SK-N-SH treated with all-trans-retinoic acid at 6 μM for 48 hours (cell line): ENCODE measurements at regions not wholly inside any gene's neighbourhood (a gene's known extent, or its start where the extent isn't known, plus 50 kb on each side); places are given as distances from the start of the nearest gene placed in this dataset.

ENCODE experiments used
- ATAC-seq: fragments of 200-7000 bp; cut with Tn5 transposase; 3 replicates; pipeline ENCODE4 v1.9.1; 2020; ENCODE audit warnings: mild to moderate bottlenecking, moderate library complexity
- BACH2 ChIP-seq: fragments of 250-450 bp; sonication (Bioruptor Pico); IDR thresholded peaks from 2 replicates; pipeline ENCODE4 v1.9.0; 2021; ENCODE audit warnings: mild to moderate bottlenecking, borderline replicate concordance
- CSDC2 ChIP-seq: fragments of 250-450 bp; sonication (Bioruptor Pico); IDR thresholded peaks from 2 replicates; pipeline ENCODE4 v1.5.0; 2020; ENCODE audit warnings: mild to moderate bottlenecking, moderate library complexity
- CSRNP3 ChIP-seq: fragments of 250-450 bp; sonication (Bioruptor Pico); IDR thresholded peaks from 2 replicates; pipeline ENCODE4 v1.5.1; 2021; ENCODE audit warnings: mild to moderate bottlenecking, moderate library complexity
- ESRRG ChIP-seq: fragments of 250-450 bp; sonication (Bioruptor Pico); IDR thresholded peaks from 2 replicates; pipeline ENCODE4 v1.6.1; 2021; ENCODE audit warnings: mild to moderate bottlenecking
- GLIS3 ChIP-seq: fragments of 250-450 bp; sonication (Bioruptor Pico); IDR thresholded peaks from 2 replicates; pipeline ENCODE4 v1.5.0; 2020; ENCODE audit warnings: mild to moderate bottlenecking, moderate library complexity
- ISL1 ChIP-seq: fragments of 250-450 bp; sonication (Bioruptor Pico); IDR thresholded peaks from 2 replicates; pipeline ENCODE4 v2.1.2; 2022; ENCODE audit warnings: mild to moderate bottlenecking, moderate library complexity
- OSR1 ChIP-seq: fragments of 250-450 bp; sonication (Bioruptor Pico); IDR thresholded peaks from 2 replicates; pipeline ENCODE4 v1.8.0; 2022; ENCODE audit warnings: moderate library complexity, mild to moderate bottlenecking, inconsistent platforms
- POU6F1 ChIP-seq: fragments of 250-450 bp; sonication (Bioruptor Pico); IDR thresholded peaks from 2 replicates; pipeline ENCODE4 v1.8.0; 2021; ENCODE audit warnings: low read depth, mild to moderate bottlenecking, moderate library complexity, borderline replicate concordance
- PPARA ChIP-seq: fragments of 250-450 bp; sonication (Bioruptor Pico); IDR thresholded peaks from 2 replicates; pipeline ENCODE4 v1.5.0; 2020; ENCODE audit warnings: mild to moderate bottlenecking, borderline replicate concordance
- SNAI2 ChIP-seq: fragments of 250-450 bp; sonication (Bioruptor Pico); IDR thresholded peaks from 2 replicates; pipeline ENCODE4 v1.5.0; 2020; ENCODE audit warnings: mild to moderate bottlenecking, moderate library complexity
- TCF4 ChIP-seq: fragments of 250-450 bp; sonication (Bioruptor Pico); IDR thresholded peaks from 2 replicates; pipeline ENCODE4 v1.8.0; 2021; ENCODE audit warnings: mild to moderate bottlenecking, moderate library complexity, borderline replicate concordance
- TOX ChIP-seq: fragments of 250-450 bp; sonication (Bioruptor Pico); IDR thresholded peaks from 2 replicates; pipeline ENCODE4 v1.8.0; 2021; ENCODE audit warnings: mild to moderate bottlenecking, moderate library complexity, borderline replicate concordance
- TSHZ2 ChIP-seq: fragments of 250-450 bp; sonication (Bioruptor Pico); IDR thresholded peaks from 2 replicates; pipeline ENCODE4 v1.5.0; 2020; ENCODE audit warnings: mild to moderate bottlenecking, moderate library complexity
- ZC3H10 ChIP-seq: fragments of 250-450 bp; sonication (Bioruptor Pico); IDR thresholded peaks from 2 replicates; pipeline ENCODE4 v1.5.1; 2021; ENCODE audit warnings: mild to moderate bottlenecking, moderate library complexity
- ZFP30 ChIP-seq: fragments of 450-650 bp; formaldehyde crosslinking; IDR thresholded peaks from 2 replicates; pipeline ENCODE4 v1.5.0; 2022; ENCODE audit warnings: mild to moderate bottlenecking, moderate library complexity
- ZNF565 ChIP-seq: fragments of 450-650 bp; formaldehyde crosslinking; conservative IDR thresholded peaks from 2 replicates; pipeline ENCODE4 v1.5.0; 2020; ENCODE audit warnings: low read depth, mild to moderate bottlenecking, moderate library complexity
- ZNF70 ChIP-seq: fragments of 450-650 bp; formaldehyde crosslinking; IDR thresholded peaks from 2 replicates; pipeline ENCODE4 v1.5.0; 2020; ENCODE audit warnings: mild to moderate bottlenecking, moderate library complexity
- ZNF8 ChIP-seq: fragments of 450-650 bp; formaldehyde crosslinking; IDR thresholded peaks from 2 replicates; pipeline ENCODE4 v1.5.0; 2020; ENCODE audit warnings: mild to moderate bottlenecking, moderate library complexity
- TF ChIP-seq, protein P1 (sequence below): fragments of 250-450 bp; sonication (Bioruptor Pico); IDR thresholded peaks from 2 replicates; pipeline ENCODE4 v1.8.0; 2020; ENCODE audit warnings: mild to moderate bottlenecking, moderate library complexity, borderline replicate concordance

DNA sequence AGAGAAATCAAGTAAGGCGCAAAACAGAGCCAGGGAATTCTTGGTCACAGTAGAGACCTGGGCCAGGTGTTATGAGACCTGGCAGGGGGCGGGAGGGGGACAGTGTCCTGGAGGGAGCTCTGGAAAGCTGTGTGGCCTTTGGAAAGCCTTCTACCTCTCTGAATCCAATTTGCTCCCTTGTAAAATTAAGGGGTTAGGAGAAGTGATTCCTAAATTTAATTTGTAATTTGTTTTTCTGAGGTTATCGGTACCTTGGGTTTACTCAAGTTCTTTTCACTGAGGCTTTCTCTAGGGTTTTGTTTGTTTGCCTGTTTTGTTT, 920.8 kb downstream of the TYW1 start:
- TF ChIP-seq TSHZ2 (no peak), TOX (CRISPR knock-in tag) (no peak), ISL1 (CRISPR knock-in tag) (no peak), ZFP30 (CRISPR knock-in tag) (no peak), SNAI2 (CRISPR knock-in tag) (no peak), TCF4 (CRISPR knock-in tag) (no peak), ZNF70 (CRISPR knock-in tag) (no peak)
- no peak for ATAC-seq

GRCh38 chr7:67918158-67918557, 921.5 kb downstream of the TYW1 start:
- TF ChIP-seq BACH2, result no peak
- no peak for TF ChIP-seq CSDC2
- no peak for TF ChIP-seq PPARA (CRISPR knock-in tag)
- no peak for TF ChIP-seq ZNF70 (CRISPR knock-in tag)
- TF ChIP-seq TSHZ2, result no peak
- no peak for TF ChIP-seq ZNF8 (CRISPR knock-in tag)
- TF ChIP-seq OSR1 (CRISPR knock-in tag), result no peak
- no peak for TF ChIP-seq ZNF565 (CRISPR knock-in tag)
- no peak for TF ChIP-seq CSRNP3 (CRISPR knock-in tag)
- TF ChIP-seq GLIS3, result no peak
- no peak for ATAC-seq

GRCh38 chr7:67923286-67923685, 926.7 kb downstream of the TYW1 start:
- TF ChIP-seq BACH2 (no peak), ZFP30 (CRISPR knock-in tag) (no peak), ZNF8 (CRISPR knock-in tag) (no peak), ZC3H10 (CRISPR knock-in tag) (no peak), ZNF70 (CRISPR knock-in tag) (no peak), POU6F1 (CRISPR knock-in tag) (no peak), ISL1 (CRISPR knock-in tag) (no peak)
- ATAC-seq, result no peak

GRCh38 chr7:67928141-67928540, 931.5 kb downstream of the TYW1 start:
- no peak for ATAC-seq
- TF ChIP-seq PPARA (CRISPR knock-in tag) (no peak), CSRNP3 (CRISPR knock-in tag) (no peak), POU6F1 (CRISPR knock-in tag) (no peak), ZC3H10 (CRISPR knock-in tag) (no peak), ESRRG (CRISPR knock-in tag) (no peak), ZNF70 (CRISPR knock-in tag) (no peak), BACH2 (no peak), TSHZ2 (no peak)
- TF ChIP-seq, protein P1, sequence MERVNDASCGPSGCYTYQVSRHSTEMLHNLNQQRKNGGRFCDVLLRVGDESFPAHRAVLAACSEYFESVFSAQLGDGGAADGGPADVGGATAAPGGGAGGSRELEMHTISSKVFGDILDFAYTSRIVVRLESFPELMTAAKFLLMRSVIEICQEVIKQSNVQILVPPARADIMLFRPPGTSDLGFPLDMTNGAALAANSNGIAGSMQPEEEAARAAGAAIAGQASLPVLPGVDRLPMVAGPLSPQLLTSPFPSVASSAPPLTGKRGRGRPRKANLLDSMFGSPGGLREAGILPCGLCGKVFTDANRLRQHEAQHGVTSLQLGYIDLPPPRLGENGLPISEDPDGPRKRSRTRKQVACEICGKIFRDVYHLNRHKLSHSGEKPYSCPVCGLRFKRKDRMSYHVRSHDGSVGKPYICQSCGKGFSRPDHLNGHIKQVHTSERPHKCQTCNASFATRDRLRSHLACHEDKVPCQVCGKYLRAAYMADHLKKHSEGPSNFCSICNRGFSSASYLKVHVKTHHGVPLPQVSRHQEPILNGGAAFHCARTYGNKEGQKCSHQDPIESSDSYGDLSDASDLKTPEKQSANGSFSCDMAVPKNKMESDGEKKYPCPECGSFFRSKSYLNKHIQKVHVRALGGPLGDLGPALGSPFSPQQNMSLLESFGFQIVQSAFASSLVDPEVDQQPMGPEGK, result no peak
